ENCODE measurements at regions not wholly inside any gene's neighbourhood (a gene's known extent, or its start where the extent isn't known, plus 50 kb on each side); places are given as distances from the start of the nearest gene placed in this dataset.

GRCh38 chr1:188931506-188931905 is 1546.2 kb downstream of the BRINP3 start:
- no peak for DNase-seq (ENCODE audit: low read depth)
- TF ChIP-seq, protein P1, sequence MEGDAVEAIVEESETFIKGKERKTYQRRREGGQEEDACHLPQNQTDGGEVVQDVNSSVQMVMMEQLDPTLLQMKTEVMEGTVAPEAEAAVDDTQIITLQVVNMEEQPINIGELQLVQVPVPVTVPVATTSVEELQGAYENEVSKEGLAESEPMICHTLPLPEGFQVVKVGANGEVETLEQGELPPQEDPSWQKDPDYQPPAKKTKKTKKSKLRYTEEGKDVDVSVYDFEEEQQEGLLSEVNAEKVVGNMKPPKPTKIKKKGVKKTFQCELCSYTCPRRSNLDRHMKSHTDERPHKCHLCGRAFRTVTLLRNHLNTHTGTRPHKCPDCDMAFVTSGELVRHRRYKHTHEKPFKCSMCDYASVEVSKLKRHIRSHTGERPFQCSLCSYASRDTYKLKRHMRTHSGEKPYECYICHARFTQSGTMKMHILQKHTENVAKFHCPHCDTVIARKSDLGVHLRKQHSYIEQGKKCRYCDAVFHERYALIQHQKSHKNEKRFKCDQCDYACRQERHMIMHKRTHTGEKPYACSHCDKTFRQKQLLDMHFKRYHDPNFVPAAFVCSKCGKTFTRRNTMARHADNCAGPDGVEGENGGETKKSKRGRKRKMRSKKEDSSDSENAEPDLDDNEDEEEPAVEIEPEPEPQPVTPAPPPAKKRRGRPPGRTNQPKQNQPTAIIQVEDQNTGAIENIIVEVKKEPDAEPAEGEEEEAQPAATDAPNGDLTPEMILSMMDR (IDR thresholded peaks at IDR 0.05; ENCODE audit: low read depth, low read length, missing control alignments): no peak
- H3K4me3 ChIP-seq (ENCODE audit: low read depth, low read length): no peak overlapping the region
- in situ Hi-C loops (cut with HindIII; ENCODE audit: low sequenced_read_pairs): no loop called here

DNA sequence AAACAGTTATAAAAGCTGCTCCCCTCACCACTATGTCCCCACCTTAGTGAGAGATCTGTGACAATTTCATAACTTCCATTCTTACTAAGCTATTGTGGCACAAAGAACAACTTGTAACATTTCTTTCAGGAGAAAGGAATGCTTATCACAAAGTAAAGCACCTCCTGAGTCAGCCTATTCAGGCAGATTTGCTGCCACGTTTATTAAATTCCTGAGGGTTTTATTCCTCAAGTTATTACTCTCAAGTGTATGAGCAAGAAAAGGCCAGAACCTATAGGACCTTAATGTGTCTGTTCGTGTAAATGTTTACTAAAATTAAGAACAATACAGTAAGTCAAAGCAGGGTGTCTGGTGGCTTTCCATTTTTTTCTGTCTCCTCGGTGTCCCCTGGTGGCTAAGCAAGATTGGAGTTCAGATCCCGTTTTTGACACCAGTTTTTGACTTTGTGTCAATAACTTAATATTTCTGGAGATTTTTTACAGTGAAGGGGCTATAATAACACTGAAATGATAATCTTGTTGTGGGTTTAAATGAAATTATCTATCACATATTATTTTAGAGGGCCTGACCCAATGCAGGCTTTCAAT is 1539.6 kb downstream of the BRINP3 start:
- DNase-seq (ENCODE audit: low read depth): no peak
- in situ Hi-C loops (cut with HindIII; ENCODE audit: low sequenced_read_pairs): no loop called here
- no peak overlapping the region for H3K4me3 ChIP-seq (ENCODE audit: low read depth, low read length)
- TF ChIP-seq, protein P1 (IDR thresholded peaks at IDR 0.05; ENCODE audit: low read depth, low read length, missing control alignments): peak; percentile 54

DNA sequence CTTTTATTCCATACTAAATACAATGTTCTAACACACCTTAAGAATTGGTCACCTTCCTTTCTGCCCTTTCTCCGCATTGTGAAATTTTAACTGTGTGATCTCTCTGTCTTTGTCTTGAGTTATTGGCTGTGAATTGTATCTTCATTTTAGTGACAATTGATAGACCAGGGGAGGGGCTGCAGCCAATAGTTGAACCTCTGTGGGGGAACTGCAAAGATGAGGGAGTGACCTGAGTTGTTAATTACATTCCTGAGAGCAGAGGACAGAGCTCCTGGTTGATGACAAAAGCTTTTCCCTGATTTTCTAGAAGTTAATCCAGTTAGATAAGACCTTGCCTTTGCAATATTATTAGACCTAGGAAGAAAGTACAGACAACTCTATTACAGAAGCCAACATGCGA is 1535.7 kb downstream of the BRINP3 start:
- in situ Hi-C loops (cut with HindIII; ENCODE audit: low sequenced_read_pairs): no loop called here
- TF ChIP-seq, protein P1 (IDR thresholded peaks at IDR 0.05; ENCODE audit: low read depth, low read length, missing control alignments): no peak
- no peak for DNase-seq (ENCODE audit: low read depth)
- H3K4me3 ChIP-seq (ENCODE audit: low read depth, low read length): no peak overlapping the region

GRCh38 chr1:188949701-188950100 is 1528.0 kb downstream of the BRINP3 start:
- DNase-seq (ENCODE audit: low read depth): no peak
- TF ChIP-seq, protein P1 (IDR thresholded peaks at IDR 0.05; ENCODE audit: low read depth, low read length, missing control alignments): no peak
- in situ Hi-C loops (cut with HindIII; ENCODE audit: low sequenced_read_pairs): no loop called here
- no peak overlapping the region for H3K4me3 ChIP-seq (ENCODE audit: low read depth, low read length)

DNA sequence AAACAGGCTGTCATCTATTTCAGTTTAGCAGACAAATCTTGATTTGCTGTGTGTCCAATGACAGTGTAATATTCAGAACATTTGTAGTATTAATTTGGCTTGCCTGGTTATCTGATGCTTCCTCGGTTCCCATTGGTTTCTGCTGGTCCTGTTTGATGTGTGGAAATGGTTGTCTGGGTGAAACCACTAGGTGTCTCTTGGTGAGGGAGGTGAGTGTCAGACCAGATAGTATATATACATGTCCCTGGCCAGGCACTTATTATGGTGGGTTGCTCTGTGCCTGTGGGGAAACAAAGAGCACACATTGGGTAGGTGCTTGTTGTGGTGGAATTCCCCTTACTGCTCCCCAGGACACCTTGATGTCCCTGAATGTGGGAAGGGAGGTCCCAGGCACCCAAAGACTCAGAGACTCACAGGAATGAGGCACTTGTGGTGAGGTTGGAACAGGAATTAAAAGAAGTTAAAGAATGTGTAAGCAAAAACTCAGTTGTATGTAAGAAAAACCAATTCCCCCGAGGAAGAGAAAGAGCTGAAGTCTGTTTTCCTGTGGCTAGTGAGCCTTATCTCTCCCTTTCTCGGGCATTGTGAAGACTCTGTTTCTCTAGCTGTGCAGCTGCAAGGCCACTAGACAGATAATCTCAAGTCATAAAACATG is 1519.1 kb downstream of the BRINP3 start:
- DNase-seq (ENCODE audit: low read depth): no peak
- TF ChIP-seq, protein P1 (IDR thresholded peaks at IDR 0.05; ENCODE audit: low read depth, low read length, missing control alignments): no peak
- in situ Hi-C loops (cut with HindIII; ENCODE audit: low sequenced_read_pairs): no loop called here
- no peak overlapping the region for H3K4me3 ChIP-seq (ENCODE audit: low read depth, low read length)

GRCh38 chr1:188986745-188987417 is 1490.8 kb downstream of the BRINP3 start:
- no peak for DNase-seq (ENCODE audit: low read depth)
- in situ Hi-C loops (cut with HindIII; ENCODE audit: low sequenced_read_pairs): no loop called here
- no peak overlapping the region for H3K4me3 ChIP-seq (ENCODE audit: low read depth, low read length)
- TF ChIP-seq, protein P1 (IDR thresholded peaks at IDR 0.05; ENCODE audit: low read depth, low read length, missing control alignments): no peak
